ENCODE measurements at regions not wholly inside any gene's neighbourhood (a gene's known extent, or its start where the extent isn't known, plus 50 kb on each side); places are given as distances from the start of the nearest gene placed in this dataset.

DNA sequence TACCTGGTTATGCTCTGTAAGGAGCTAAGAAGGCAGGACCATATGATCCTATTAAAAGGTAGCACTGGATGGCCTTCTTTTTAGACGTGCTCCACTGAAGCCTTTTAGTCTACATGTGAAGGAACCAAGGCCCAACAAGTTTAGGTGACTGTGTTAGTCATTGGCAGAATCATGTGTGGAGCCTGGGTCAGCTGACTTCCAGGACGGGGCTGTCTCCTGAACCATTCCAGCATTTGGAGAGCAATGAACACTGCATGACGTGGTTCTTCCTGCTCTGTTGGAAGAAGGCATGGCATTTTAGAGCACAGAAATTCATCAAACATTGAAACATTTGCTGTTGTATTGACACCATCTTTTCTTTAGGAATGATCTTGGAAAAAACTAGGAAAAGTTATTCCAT lies 87.8 kb upstream of the TIAM2 start:
- no peak overlapping the region for H3K4me3 ChIP-seq
- no peaks in the 10 kb centered on the region for H3K36me3 ChIP-seq
- intact Hi-C loops (cut with DNase I) = no loop called here
- H3K4me1 ChIP-seq (ENCODE audit: insufficient read depth) = no peaks in the 10 kb centered on the region
- TF ChIP-seq POLR2A (IDR thresholded peaks at IDR 0.05) (no peak), EP300 (IDR thresholded peaks at IDR 0.05) (no peak)
- TF ChIP-seq, protein P1, sequence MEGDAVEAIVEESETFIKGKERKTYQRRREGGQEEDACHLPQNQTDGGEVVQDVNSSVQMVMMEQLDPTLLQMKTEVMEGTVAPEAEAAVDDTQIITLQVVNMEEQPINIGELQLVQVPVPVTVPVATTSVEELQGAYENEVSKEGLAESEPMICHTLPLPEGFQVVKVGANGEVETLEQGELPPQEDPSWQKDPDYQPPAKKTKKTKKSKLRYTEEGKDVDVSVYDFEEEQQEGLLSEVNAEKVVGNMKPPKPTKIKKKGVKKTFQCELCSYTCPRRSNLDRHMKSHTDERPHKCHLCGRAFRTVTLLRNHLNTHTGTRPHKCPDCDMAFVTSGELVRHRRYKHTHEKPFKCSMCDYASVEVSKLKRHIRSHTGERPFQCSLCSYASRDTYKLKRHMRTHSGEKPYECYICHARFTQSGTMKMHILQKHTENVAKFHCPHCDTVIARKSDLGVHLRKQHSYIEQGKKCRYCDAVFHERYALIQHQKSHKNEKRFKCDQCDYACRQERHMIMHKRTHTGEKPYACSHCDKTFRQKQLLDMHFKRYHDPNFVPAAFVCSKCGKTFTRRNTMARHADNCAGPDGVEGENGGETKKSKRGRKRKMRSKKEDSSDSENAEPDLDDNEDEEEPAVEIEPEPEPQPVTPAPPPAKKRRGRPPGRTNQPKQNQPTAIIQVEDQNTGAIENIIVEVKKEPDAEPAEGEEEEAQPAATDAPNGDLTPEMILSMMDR (IDR thresholded peaks at IDR 0.05) = no peak
- no peak overlapping the region for H3K27ac ChIP-seq
- H3K9me3 ChIP-seq = no peaks in the 10 kb centered on the region
- H3K27me3 ChIP-seq = no peaks in the 10 kb centered on the region
- DNase-seq = no peak
- WGBS, 3 donors = 56 to 62% (median 58%) methylated on average over 3 of the region's 3 CpGs

DNA sequence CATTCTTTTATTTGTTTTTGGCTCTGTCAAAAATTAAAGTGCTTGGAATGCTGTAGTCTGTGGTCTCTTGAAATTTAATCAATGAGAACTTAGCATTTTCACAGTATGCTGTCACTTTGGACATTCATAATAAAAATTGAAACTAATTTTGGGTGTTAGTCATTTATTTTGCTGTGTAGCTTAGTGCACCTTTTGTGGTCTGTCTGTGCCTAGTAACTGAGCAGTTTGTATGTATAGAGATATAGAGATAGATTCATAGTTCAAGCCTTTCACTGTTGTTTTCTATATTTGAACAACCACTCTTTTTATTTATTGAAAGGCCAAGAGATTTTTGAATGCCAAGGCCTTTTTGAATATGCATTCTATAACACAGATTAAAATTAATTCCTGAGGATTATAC lies 86.4 kb upstream of the TIAM2 start:
- intact Hi-C loops (cut with DNase I) = no loop called here
- Histone ChIP-seq H3K36me3 (no peaks in the 10 kb centered on the region), H3K4me1 (ENCODE audit: insufficient read depth) (no peaks in the 10 kb centered on the region), H3K4me3 (no peak overlapping the region), H3K27me3 (no peaks in the 10 kb centered on the region), H3K9me3 (no peaks in the 10 kb centered on the region), H3K27ac (no peak overlapping the region)
- TF ChIP-seq EP300 (IDR thresholded peaks at IDR 0.05) (no peak), POLR2A (IDR thresholded peaks at IDR 0.05) (no peak)
- TF ChIP-seq, protein P1 (IDR thresholded peaks at IDR 0.05) = no peak
- DNase-seq = no peak

DNA sequence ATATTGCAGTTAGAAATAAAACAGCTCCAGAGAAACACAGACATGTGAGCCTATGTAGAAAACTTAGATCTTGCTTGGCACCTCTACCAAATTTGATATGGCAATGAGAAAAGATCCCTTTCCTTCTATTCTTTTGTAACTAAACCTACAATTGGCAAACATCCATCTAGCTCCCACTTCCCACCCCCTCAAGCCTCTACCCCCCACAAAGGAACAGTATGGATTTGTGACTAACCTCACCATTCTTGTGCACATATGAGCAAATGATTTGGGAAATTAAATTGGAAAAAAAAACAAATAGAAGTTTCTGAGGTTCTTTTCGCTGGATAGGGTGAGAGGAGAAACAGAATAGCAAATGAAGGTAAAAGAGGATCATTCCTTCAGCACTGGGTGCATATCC lies 85.8 kb upstream of the TIAM2 start:
- Histone ChIP-seq H3K27ac (no peak overlapping the region), H3K9me3 (no peaks in the 10 kb centered on the region), H3K4me3 (no peak overlapping the region), H3K4me1 (ENCODE audit: insufficient read depth) (no peaks in the 10 kb centered on the region), H3K36me3 (no peaks in the 10 kb centered on the region), H3K27me3 (no peaks in the 10 kb centered on the region)
- WGBS, 3 donors = 95 to 100% (median 98%) methylated on average over 1 of the region's 1 CpG
- intact Hi-C loops (cut with DNase I) = no loop called here
- DNase-seq = no peak
- TF ChIP-seq, protein P1 (IDR thresholded peaks at IDR 0.05) = no peak
- TF ChIP-seq POLR2A (IDR thresholded peaks at IDR 0.05) (no peak), EP300 (IDR thresholded peaks at IDR 0.05) (no peak)

DNA sequence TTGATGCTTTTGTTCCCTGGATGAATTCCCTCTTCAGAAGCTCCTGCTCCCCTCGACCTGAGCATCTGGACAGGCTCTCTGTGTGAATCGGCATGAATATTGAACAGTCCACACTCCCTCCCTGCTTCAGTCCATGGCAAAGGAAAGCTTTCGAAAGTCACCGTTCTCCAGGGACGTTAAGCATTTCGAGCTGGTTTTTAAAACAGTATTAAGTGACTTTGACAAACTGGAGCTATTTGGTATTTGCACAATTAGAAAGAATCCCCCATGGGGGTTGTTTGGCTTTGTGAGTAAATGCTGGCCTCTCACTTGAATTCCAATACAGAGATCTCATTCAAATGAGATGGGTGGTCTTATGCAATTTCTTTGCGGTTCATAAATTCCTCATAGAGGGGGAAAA lies 85.3 kb upstream of the TIAM2 start:
- no peaks in the 10 kb centered on the region for H3K9me3 ChIP-seq
- TF ChIP-seq EP300 (IDR thresholded peaks at IDR 0.05) (no peak), POLR2A (IDR thresholded peaks at IDR 0.05) (no peak)
- TF ChIP-seq, protein P1 (IDR thresholded peaks at IDR 0.05) = no peak
- H3K36me3 ChIP-seq = no peaks in the 10 kb centered on the region
- H3K27me3 ChIP-seq = no peaks in the 10 kb centered on the region
- DNase-seq = no peak
- intact Hi-C loops (cut with DNase I) = no loop called here
- H3K4me1 ChIP-seq (ENCODE audit: insufficient read depth) = no peaks in the 10 kb centered on the region
- no peak overlapping the region for H3K27ac ChIP-seq
- H3K4me3 ChIP-seq = no peak overlapping the region
- WGBS, 3 donors = 70 to 72% (median 71%) methylated on average over 7 of the region's 7 CpGs

DNA sequence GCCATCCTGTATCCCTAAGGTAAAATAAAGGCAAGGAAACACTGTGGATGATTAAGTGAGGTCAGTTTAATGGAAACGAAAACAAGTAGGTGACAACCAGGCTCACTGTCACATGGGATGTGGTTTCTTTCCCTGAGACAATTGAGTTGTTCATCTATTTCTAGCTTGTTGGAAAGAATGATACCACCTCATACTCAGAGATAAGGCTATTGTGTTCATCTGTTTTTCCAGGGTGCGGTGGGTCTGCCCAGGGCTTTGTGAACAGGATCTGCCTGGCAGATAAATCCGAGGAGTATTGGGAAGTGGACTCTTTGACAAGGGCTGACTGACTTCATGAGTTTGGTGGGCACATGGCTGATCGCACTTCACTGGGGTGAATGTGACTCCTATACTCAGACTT lies 80.8 kb upstream of the TIAM2 start:
- TF ChIP-seq EP300 (IDR thresholded peaks at IDR 0.05) = no peak
- TF ChIP-seq, protein P1 (IDR thresholded peaks at IDR 0.05) = no peak
- TF ChIP-seq POLR2A (IDR thresholded peaks at IDR 0.05) = no peak
- Histone ChIP-seq H3K9me3 (no peaks in the 10 kb centered on the region), H3K4me3 (no peak overlapping the region), H3K27ac (no peak overlapping the region), H3K36me3 (no peaks in the 10 kb centered on the region), H3K4me1 (ENCODE audit: insufficient read depth) (no peaks in the 10 kb centered on the region), H3K27me3 (no peaks in the 10 kb centered on the region)
- intact Hi-C loops (cut with DNase I) = no loop called here
- DNase-seq = no peak
- 91 to 95% (median 94%) methylated on average over 4 of the region's 4 CpGs for WGBS, 3 donors

Measured in ovary (tissue), 7 donors.